ENCODE measurements at regions not wholly inside any gene's neighbourhood (a gene's known extent, or its start where the extent isn't known, plus 50 kb on each side); places are given as distances from the start of the nearest gene placed in this dataset.

DNA sequence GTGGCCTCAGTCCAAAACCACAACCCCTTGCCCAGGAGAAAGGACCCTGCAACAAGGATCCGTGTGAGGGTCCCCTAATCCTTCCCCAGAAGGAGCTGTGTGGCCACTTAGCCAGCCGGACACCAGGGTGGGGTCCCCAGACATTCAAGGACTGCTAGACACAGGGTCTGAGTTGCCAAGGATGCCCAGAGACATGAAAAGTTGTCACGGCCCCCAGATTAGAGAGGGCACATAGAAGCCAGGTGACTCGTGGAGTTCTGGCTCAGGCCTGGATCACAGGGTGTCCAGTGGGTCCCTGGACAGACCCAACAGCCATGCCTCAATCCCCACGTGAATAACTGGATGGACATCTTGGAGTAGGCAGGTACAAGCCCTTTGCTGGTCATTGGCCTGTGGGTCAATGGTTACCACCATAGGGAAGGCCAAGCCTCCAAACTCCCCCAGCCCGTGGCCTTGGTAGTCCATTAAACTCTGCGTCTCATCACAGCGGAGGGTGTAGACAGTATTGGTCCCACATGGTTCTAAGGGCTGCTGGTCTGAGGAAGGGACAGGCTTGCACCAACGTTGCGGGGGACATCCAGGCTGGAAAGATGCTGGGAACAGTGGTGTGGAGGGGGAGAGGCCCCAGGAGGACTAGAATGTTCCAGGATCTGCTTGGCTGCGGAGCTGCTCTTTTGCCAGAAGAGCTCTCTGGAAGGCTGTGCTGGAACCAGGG, 205.9 kb upstream of the PPP2R2D start:
- Histone ChIP-seq H3K9me3 (no peaks in the 10 kb centered on the region), H3K4me3 (no peak overlapping the region), H3K27ac (no peak overlapping the region), H3K4me1 (no peaks in the 10 kb centered on the region), H3K27me3 (no peaks in the 10 kb centered on the region), H3K36me3 (ENCODE audit: low read depth, missing control alignments) (no peaks in the 10 kb centered on the region)
- TF ChIP-seq, protein P1, sequence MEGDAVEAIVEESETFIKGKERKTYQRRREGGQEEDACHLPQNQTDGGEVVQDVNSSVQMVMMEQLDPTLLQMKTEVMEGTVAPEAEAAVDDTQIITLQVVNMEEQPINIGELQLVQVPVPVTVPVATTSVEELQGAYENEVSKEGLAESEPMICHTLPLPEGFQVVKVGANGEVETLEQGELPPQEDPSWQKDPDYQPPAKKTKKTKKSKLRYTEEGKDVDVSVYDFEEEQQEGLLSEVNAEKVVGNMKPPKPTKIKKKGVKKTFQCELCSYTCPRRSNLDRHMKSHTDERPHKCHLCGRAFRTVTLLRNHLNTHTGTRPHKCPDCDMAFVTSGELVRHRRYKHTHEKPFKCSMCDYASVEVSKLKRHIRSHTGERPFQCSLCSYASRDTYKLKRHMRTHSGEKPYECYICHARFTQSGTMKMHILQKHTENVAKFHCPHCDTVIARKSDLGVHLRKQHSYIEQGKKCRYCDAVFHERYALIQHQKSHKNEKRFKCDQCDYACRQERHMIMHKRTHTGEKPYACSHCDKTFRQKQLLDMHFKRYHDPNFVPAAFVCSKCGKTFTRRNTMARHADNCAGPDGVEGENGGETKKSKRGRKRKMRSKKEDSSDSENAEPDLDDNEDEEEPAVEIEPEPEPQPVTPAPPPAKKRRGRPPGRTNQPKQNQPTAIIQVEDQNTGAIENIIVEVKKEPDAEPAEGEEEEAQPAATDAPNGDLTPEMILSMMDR (IDR thresholded peaks at IDR 0.05), result no peak
- no peak for TF ChIP-seq POLR2A (IDR thresholded peaks at IDR 0.05)
- intact Hi-C loops (cut with DNase I; ENCODE audit: low total_unique reads), result no loop called here
- 83 to 87% methylated on average over 7 to 11 of the region's 11 CpGs for WGBS, 2 donors
- no peak for DNase-seq

GRCh38 chr10:131695496-131696165, 205.2 kb upstream of the PPP2R2D start:
- 80 to 81% methylated on average over 10 to 23 of the region's 23 CpGs for WGBS, 2 donors
- Histone ChIP-seq H3K9me3 (no peaks in the 10 kb centered on the region), H3K36me3 (ENCODE audit: low read depth, missing control alignments) (no peaks in the 10 kb centered on the region), H3K4me3 (no peak overlapping the region), H3K27me3 (no peaks in the 10 kb centered on the region), H3K4me1 (no peaks in the 10 kb centered on the region), H3K27ac (no peak overlapping the region)
- DNase-seq, result no peak
- TF ChIP-seq, protein P1 (IDR thresholded peaks at IDR 0.05), result no peak
- no peak for TF ChIP-seq POLR2A (IDR thresholded peaks at IDR 0.05)
- intact Hi-C loops (cut with DNase I; ENCODE audit: low total_unique reads), result no loop called here

GRCh38 chr10:131697476-131698128, 203.2 kb upstream of the PPP2R2D start:
- no peak for DNase-seq
- Histone ChIP-seq H3K27ac (no peak overlapping the region), H3K27me3 (no peaks in the 10 kb centered on the region), H3K4me1 (no peaks in the 10 kb centered on the region), H3K4me3 (no peak overlapping the region), H3K36me3 (ENCODE audit: low read depth, missing control alignments) (no peaks in the 10 kb centered on the region), H3K9me3 (no peaks in the 10 kb centered on the region)
- 74 to 78% methylated on average over 21 of the region's 21 CpGs for WGBS, 2 donors
- TF ChIP-seq, protein P1 (IDR thresholded peaks at IDR 0.05), result no peak
- no peak for TF ChIP-seq POLR2A (IDR thresholded peaks at IDR 0.05)
- intact Hi-C loops (cut with DNase I; ENCODE audit: low total_unique reads), result no loop called here

GRCh38 chr10:131698232-131698631, 202.6 kb upstream of the PPP2R2D start:
- no peak for DNase-seq
- TF ChIP-seq POLR2A (IDR thresholded peaks at IDR 0.05), result no peak
- TF ChIP-seq, protein P1 (IDR thresholded peaks at IDR 0.05), result no peak
- intact Hi-C loops (cut with DNase I; ENCODE audit: low total_unique reads), result no loop called here
- Histone ChIP-seq H3K36me3 (ENCODE audit: low read depth, missing control alignments) (no peaks in the 10 kb centered on the region), H3K27me3 (no peaks in the 10 kb centered on the region), H3K4me3 (no peak overlapping the region), H3K9me3 (no peaks in the 10 kb centered on the region), H3K27ac (no peak overlapping the region), H3K4me1 (no peaks in the 10 kb centered on the region)
- WGBS, 2 donors, result 84 to 88% methylated on average over 10 of the region's 10 CpGs

Data from testis (tissue), 2 donors.